Lung (tissue), 11 donors: ENCODE measurements at regions not wholly inside any gene's neighbourhood (a gene's known extent, or its start where the extent isn't known, plus 50 kb on each side); places are given as distances from the start of the nearest gene placed in this dataset.

Source experiments
- ATAC-seq: fragments of 200-7000 bp; cut with Tn5 transposase; one replicate; pipeline ENCODE4 v1.9.1; 2020; ENCODE audit warnings: moderate number of reproducible peaks; ENCODE audit not compliant: insufficient read depth, low FRiP score
- DNase-seq, 3 donors: peaks; one replicate each; pipeline ENCODE4 v3.0.0-alpha.2; 2013 to 2017
- H3K27ac ChIP-seq, 2 donors: one replicate each; pipeline ENCODE4 v1.5.1; 2013; ENCODE audit warnings: mild to moderate bottlenecking in 2 of 2, moderate library complexity in 2 of 2, control low read depth in 1 of 2, inconsistent platforms in 1 of 2, low read depth in 1 of 2, low read length in 1 of 2
- H3K27me3 ChIP-seq, 3 donors: one replicate each; pipeline ENCODE4 v1.5.1; 2013; ENCODE audit warnings: low read length in 2 of 3; ENCODE audit not compliant: control insufficient read depth in 3 of 3, insufficient read depth in 3 of 3
- H3K36me3 ChIP-seq, 4 donors: one replicate each; pipeline ENCODE4 v1.5.1; 2013; ENCODE audit warnings: low read length in 4 of 4, mild to moderate bottlenecking in 1 of 4, moderate library complexity in 1 of 4; ENCODE audit not compliant: control insufficient read depth in 4 of 4, insufficient read depth in 4 of 4
- H3K4me1 ChIP-seq, 5 donors: one replicate each; pipeline ENCODE4 v1.5.1; 2013; ENCODE audit warnings: low read length in 5 of 5, mild to moderate bottlenecking in 2 of 5, moderate library complexity in 1 of 5; ENCODE audit not compliant: control insufficient read depth in 5 of 5, insufficient read depth in 5 of 5
- H3K4me3 ChIP-seq: one replicate; pipeline ENCODE4 v1.5.1; 2013; ENCODE audit warnings: mild to moderate bottlenecking, control low read depth, moderate library complexity
- H3K9ac ChIP-seq, 2 donors: one replicate each; pipeline ENCODE4 v1.5.1; 2013; ENCODE audit warnings: low read length in 2 of 2, control low read depth in 1 of 2; ENCODE audit not compliant: insufficient read depth in 1 of 2
- H3K9me3 ChIP-seq, 4 donors: one replicate each; pipeline ENCODE4 v1.5.1; 2013; ENCODE audit warnings: low read length in 3 of 4, mild to moderate bottlenecking in 1 of 4, moderate library complexity in 1 of 4; ENCODE audit not compliant: control insufficient read depth in 4 of 4, insufficient read depth in 3 of 4
- WGBS, 2 donors: extraction: QIAGEN DNeasy Blood & Tissue Kit; methylation state at CpG; one replicate each; pipeline ENCODE4 v1.1.7; 2013; 5-methylcytosine and 5-hydroxymethylcytosine counted together
- TF ChIP-seq, protein P1 (sequence below): IDR thresholded peaks from 2 replicates; pipeline ENCODE4 v1.5.1; 2012; ENCODE audit warnings: mild to moderate bottlenecking; ENCODE audit errors: control extremely low read depth, extremely low read depth
- donor health status: control.
- donor health status: control.
- donor health status: Bipolar disorder and iron deficiency.
- donor health status: healthy.
- donor health status: DM: yes; HTN: yes; CAD: no.

DNA sequence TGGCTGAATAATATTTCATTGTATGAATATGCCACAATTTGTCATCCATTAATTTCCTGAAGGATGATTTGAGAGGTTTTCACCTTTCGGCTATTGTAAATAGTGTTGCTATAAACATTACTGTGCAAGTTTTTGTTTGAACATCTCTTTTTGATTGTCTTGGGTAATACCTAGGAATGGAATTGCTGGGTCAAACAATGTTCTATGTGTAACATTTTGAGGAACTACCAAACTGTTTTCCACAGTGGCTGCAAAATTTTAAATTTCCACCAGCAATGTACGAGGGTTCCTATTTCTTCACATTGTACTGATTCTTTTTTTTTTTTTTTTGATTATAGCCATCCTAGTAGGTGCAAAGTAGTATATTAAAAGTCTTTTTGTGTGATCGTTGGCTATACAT is 63.8 kb upstream of the ANKH start:
- no peaks in the 10 kb centered on the region for H3K4me1 ChIP-seq
- TF ChIP-seq, protein P1, sequence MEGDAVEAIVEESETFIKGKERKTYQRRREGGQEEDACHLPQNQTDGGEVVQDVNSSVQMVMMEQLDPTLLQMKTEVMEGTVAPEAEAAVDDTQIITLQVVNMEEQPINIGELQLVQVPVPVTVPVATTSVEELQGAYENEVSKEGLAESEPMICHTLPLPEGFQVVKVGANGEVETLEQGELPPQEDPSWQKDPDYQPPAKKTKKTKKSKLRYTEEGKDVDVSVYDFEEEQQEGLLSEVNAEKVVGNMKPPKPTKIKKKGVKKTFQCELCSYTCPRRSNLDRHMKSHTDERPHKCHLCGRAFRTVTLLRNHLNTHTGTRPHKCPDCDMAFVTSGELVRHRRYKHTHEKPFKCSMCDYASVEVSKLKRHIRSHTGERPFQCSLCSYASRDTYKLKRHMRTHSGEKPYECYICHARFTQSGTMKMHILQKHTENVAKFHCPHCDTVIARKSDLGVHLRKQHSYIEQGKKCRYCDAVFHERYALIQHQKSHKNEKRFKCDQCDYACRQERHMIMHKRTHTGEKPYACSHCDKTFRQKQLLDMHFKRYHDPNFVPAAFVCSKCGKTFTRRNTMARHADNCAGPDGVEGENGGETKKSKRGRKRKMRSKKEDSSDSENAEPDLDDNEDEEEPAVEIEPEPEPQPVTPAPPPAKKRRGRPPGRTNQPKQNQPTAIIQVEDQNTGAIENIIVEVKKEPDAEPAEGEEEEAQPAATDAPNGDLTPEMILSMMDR, result no peak
- H3K9me3 ChIP-seq, result no peaks in the 10 kb centered on the region
- H3K36me3 ChIP-seq, result no peaks in the 10 kb centered on the region
- ATAC-seq (no peak), DNase-seq (no peak)
- H3K4me3 ChIP-seq, result no peak overlapping the region
- no peak overlapping the region for H3K27ac ChIP-seq
- no peaks in the 10 kb centered on the region for H3K27me3 ChIP-seq
- 73 to 79% methylated on average over 3 of the region's 3 CpGs for WGBS, 2 donors
- H3K9ac ChIP-seq, result no peak overlapping the region

DNA sequence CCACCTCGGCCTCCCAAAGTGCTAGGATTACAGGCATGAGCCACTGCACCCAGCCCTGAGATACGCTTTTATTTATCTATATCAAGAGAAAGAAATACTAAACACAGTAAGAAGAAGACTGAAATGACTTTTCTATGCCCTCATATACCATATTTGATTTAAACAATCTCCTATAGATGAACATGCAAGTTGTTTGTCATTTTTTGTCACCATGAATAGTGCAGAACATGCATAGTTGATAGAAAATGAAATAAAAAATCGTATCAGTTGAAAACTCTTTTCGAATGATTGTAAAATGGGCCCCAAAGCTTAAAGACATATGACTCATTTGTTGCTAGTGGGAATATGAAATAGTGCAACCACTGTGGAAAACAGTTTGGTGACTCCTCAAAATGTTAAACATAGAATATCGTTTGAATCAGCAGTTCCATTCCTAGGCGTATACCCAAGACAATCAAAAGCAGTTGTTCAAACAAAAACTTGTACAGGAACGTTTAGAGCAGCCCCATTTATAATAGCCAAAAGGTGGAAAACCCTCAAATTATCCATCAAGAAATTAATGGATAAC is 61.4 kb upstream of the ANKH start:
- H3K27me3 ChIP-seq, result no peaks in the 10 kb centered on the region
- no peak overlapping the region for H3K4me3 ChIP-seq
- DNase-seq (no peak), ATAC-seq (no peak)
- no peak overlapping the region for H3K9ac ChIP-seq
- H3K27ac ChIP-seq, result no peak overlapping the region
- no peaks in the 10 kb centered on the region for H3K36me3 ChIP-seq
- WGBS, 2 donors, result 78 to 88% methylated on average over 7 of the region's 7 CpGs
- peaks cover 0 to 6% (median 0%) of the 10 kb centered on the region in 5 donors for H3K4me1 ChIP-seq
- no peaks in the 10 kb centered on the region for H3K9me3 ChIP-seq
- TF ChIP-seq, protein P1, result no peak

DNA sequence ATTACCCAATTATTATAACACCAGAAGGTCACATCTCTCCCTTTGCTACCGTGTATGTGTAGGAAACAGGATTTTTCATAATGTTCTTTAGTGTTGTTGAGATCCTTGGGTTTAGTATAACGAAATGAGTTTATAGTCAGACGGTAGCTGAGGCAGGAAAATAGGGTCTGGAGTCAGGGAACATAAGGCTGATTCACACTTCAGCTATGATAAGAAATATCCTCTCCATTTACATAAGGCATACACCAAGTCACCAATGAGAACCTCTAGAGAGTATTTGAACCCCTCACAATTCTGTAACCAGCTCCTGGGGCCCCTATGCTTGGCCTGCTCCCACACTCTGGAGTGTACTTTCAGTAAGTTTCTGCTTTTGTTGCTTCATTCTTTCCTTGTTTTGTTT is 58.9 kb upstream of the ANKH start:
- no peak for DNase-seq
- Histone ChIP-seq H3K4me3 (no peak overlapping the region), H3K4me1 (peaks cover 0 to 13% (median 0%) of the 10 kb centered on the region in 5 donors), H3K9ac (no peak overlapping the region), H3K9me3 (no peaks in the 10 kb centered on the region), H3K27me3 (no peaks in the 10 kb centered on the region), H3K27ac (no peak overlapping the region), H3K36me3 (no peaks in the 10 kb centered on the region)
- WGBS, 2 donors, result 86 to 88% methylated on average over 3 of the region's 3 CpGs
- ATAC-seq, result no peak
- TF ChIP-seq, protein P1, result no peak
